Mesenchymal stem cell (in vitro differentiated cells and primary cell): ENCODE measurements at regions not wholly inside any gene's neighbourhood (a gene's known extent, or its start where the extent isn't known, plus 50 kb on each side); places are given as distances from the start of the nearest gene placed in this dataset.

Experiments used
- DNase-seq: peaks from one replicate; pipeline ENCODE4 v3.0.0-alpha.2; 2013
- H2AFZ ChIP-seq: one replicate; pipeline ENCODE4 v1.6.1; 2013; ENCODE audit warnings: low read depth, mild to moderate bottlenecking, control low read depth, inconsistent platforms, low read length, moderate library complexity
- H2AK5ac ChIP-seq: 2 replicates; pipeline ENCODE4 v1.6.1; 2013; ENCODE audit warnings: low read length, moderate library complexity, mild to moderate bottlenecking, inconsistent platforms; ENCODE audit not compliant: severe bottlenecking
- H2BK120ac ChIP-seq: one replicate; pipeline ENCODE4 v1.6.1; 2013; ENCODE audit warnings: low read depth, mild to moderate bottlenecking, inconsistent platforms, low read length, moderate library complexity
- H2BK12ac ChIP-seq, 2 experiments: one replicate each; pipeline ENCODE4 v1.6.1; 2013; ENCODE audit warnings: inconsistent platforms in 2 of 2, low read length in 2 of 2, mild to moderate bottlenecking in 2 of 2, moderate library complexity in 2 of 2, control low read depth in 1 of 2
- H2BK15ac ChIP-seq: one replicate; pipeline ENCODE4 v1.6.1; 2013; ENCODE audit warnings: mild to moderate bottlenecking, low read depth, inconsistent platforms; ENCODE audit not compliant: poor library complexity, severe bottlenecking
- H2BK5ac ChIP-seq: 2 replicates; pipeline ENCODE4 v1.6.1; 2013; ENCODE audit warnings: low read depth, mild to moderate bottlenecking, low read length, control low read depth, inconsistent platforms; ENCODE audit not compliant: poor library complexity, severe bottlenecking
- H3K14ac ChIP-seq, 2 experiments: one replicate each; pipeline ENCODE4 v1.6.1; 2013; ENCODE audit warnings: inconsistent platforms in 2 of 2, low read length in 2 of 2, control low read depth in 1 of 2, mild to moderate bottlenecking in 1 of 2, moderate library complexity in 1 of 2
- H3K18ac ChIP-seq, 2 experiments: one replicate each; pipeline ENCODE4 v1.6.1; 2013; ENCODE audit warnings: inconsistent platforms in 2 of 2, low read length in 2 of 2, control low read depth in 1 of 2, low read depth in 1 of 2, mild to moderate bottlenecking in 1 of 2
- H3K23ac ChIP-seq, 2 experiments: one replicate each; pipeline ENCODE4 v1.6.1; 2013; ENCODE audit warnings: inconsistent platforms in 2 of 2, low read length in 2 of 2, mild to moderate bottlenecking in 2 of 2, moderate library complexity in 2 of 2, control low read depth in 1 of 2
- H3K27ac ChIP-seq: 2 replicates; pipeline ENCODE4 v1.5.1; 2013; ENCODE audit warnings: mild to moderate bottlenecking, moderate library complexity, low read length, control low read depth, inconsistent platforms; ENCODE audit not compliant: poor library complexity, severe bottlenecking
- H3K27me3 ChIP-seq, 2 experiments: 2 replicates each; pipeline versions ENCODE4 v1.6.1 to v1.7.0; 2013; ENCODE audit warnings: low read length in 2 of 2, mild to moderate bottlenecking in 2 of 2, moderate library complexity in 2 of 2, control low read depth in 1 of 2, inconsistent platforms in 1 of 2; ENCODE audit not compliant: control insufficient read depth in 1 of 2, insufficient read depth in 1 of 2
- H3K36me3 ChIP-seq, 2 experiments: 2 replicates each; pipeline versions ENCODE4 v1.6.1 to v1.7.0; 2013; ENCODE audit warnings: low read length in 2 of 2, control low read depth in 1 of 2, inconsistent platforms in 1 of 2, low read depth in 1 of 2, mild to moderate bottlenecking in 1 of 2; ENCODE audit not compliant: insufficient read depth in 2 of 2, control insufficient read depth in 1 of 2
- H3K4ac ChIP-seq, 2 experiments: one replicate each; pipeline ENCODE4 v1.6.1; 2013; ENCODE audit warnings: inconsistent platforms in 2 of 2, low read length in 2 of 2, mild to moderate bottlenecking in 2 of 2, moderate library complexity in 2 of 2, control low read depth in 1 of 2, low read depth in 1 of 2
- H3K4me1 ChIP-seq: 2 replicates; pipeline ENCODE4 v1.6.1; 2013; ENCODE audit warnings: low read depth, low read length, control low read depth; ENCODE audit not compliant: control insufficient read depth, insufficient read depth
- H3K4me2 ChIP-seq: 2 replicates; pipeline ENCODE4 v1.6.1; 2013; ENCODE audit warnings: low read length, mild to moderate bottlenecking, inconsistent platforms; ENCODE audit not compliant: poor library complexity, severe bottlenecking
- H3K4me3 ChIP-seq, 2 experiments: 2 replicates each; pipeline versions ENCODE4 v1.5.1 to v1.7.0; 2013; ENCODE audit warnings: low read length in 2 of 2, mild to moderate bottlenecking in 2 of 2, control low read depth in 1 of 2, low read depth in 1 of 2; ENCODE audit not compliant: insufficient read depth in 1 of 2
- H3K79me1 ChIP-seq: replicated peaks from 2 replicates; pipeline ENCODE4 v1.6.1; 2013; ENCODE audit warnings: mild to moderate bottlenecking, control low read depth, low read length, inconsistent platforms; ENCODE audit not compliant: poor library complexity, severe bottlenecking
- H3K9ac ChIP-seq: 2 replicates; pipeline ENCODE4 v1.7.0; 2013; ENCODE audit warnings: mild to moderate bottlenecking, low read length, moderate library complexity
- H3K9me3 ChIP-seq: 2 replicates; pipeline ENCODE4 v1.7.0; 2013; ENCODE audit warnings: mild to moderate bottlenecking, low read length; ENCODE audit not compliant: control insufficient read depth
- H4K8ac ChIP-seq: one replicate; pipeline ENCODE4 v1.6.1; 2013; ENCODE audit warnings: inconsistent platforms, mild to moderate bottlenecking, low read length, moderate library complexity
- H4K91ac ChIP-seq: one replicate; pipeline ENCODE4 v1.6.1; 2013; ENCODE audit warnings: mild to moderate bottlenecking, low read length, inconsistent platforms
- WGBS: methylation state at CpG from one replicate; pipeline ENCODE4 v1.1.7; 2013; ENCODE audit warnings: mixed read lengths; 5-methylcytosine and 5-hydroxymethylcytosine counted together

GRCh38 chr3:8825153-8825825, 55.9 kb upstream of the OXTR start:
- no peaks in the 10 kb centered on the region for H3K79me1 ChIP-seq
- H3K4ac ChIP-seq, result no peak overlapping the region
- H3K23ac ChIP-seq, result no peak overlapping the region
- no peaks in the 10 kb centered on the region for H3K36me3 ChIP-seq
- no peak overlapping the region for H2BK15ac ChIP-seq
- peaks cover 12% of the 10 kb centered on the region for H3K9me3 ChIP-seq
- no peak overlapping the region for H3K4me3 ChIP-seq
- peak overlapping the region in 1 of 2 experiments; percentile 28 for H3K18ac ChIP-seq
- peak; percentile 85 for DNase-seq
- no peak overlapping the region for H4K91ac ChIP-seq
- no peak overlapping the region for H4K8ac ChIP-seq
- 50% methylated on average over 1 of the region's 1 CpG for WGBS
- H3K9ac ChIP-seq, result no peak overlapping the region
- no peak overlapping the region for H3K4me2 ChIP-seq
- no peak overlapping the region for H3K27ac ChIP-seq
- H3K4me1 ChIP-seq, result no peaks in the 10 kb centered on the region
- no peak overlapping the region for H2BK120ac ChIP-seq
- no peak overlapping the region for H2AFZ ChIP-seq
- no peak overlapping the region for H2BK5ac ChIP-seq
- H2AK5ac ChIP-seq, result no peak overlapping the region
- no peaks in the 10 kb centered on the region for H3K27me3 ChIP-seq
- no peak overlapping the region for H2BK12ac ChIP-seq
- H3K14ac ChIP-seq, result no peak overlapping the region

- Histone ChIP-seq H4K8ac (no peak overlapping the region), H2BK5ac (no peak overlapping the region), H3K4me2 (no peak overlapping the region), H2BK15ac (no peak overlapping the region), H3K4me3 (no peak overlapping the region), H2BK12ac (no peak overlapping the region), H3K18ac (no peak overlapping the region), H2AFZ (no peak overlapping the region), H3K23ac (no peak overlapping the region), H2BK120ac (no peak overlapping the region), H3K79me1 (no peaks in the 10 kb centered on the region), H3K9me3 (peaks cover 19% of the 10 kb centered on the region), H3K27me3 (no peaks in the 10 kb centered on the region), H3K4ac (no peak overlapping the region), H3K27ac (no peak overlapping the region), H2AK5ac (no peak overlapping the region), H3K14ac (no peak overlapping the region), H3K4me1 (no peaks in the 10 kb centered on the region), H4K91ac (no peak overlapping the region), H3K36me3 (no peaks in the 10 kb centered on the region), H3K9ac (no peak overlapping the region)
- WGBS, result no CpG with 5 or more reads among the region's 1 CpG
- DNase-seq, result peak; percentile 56
These were observed 54.8 kb upstream of the OXTR start for GRCh38 chr3:8824238-8824637.

GRCh38 chr3:8822141-8822540, 52.7 kb upstream of the OXTR start:
- no peak overlapping the region for H2BK120ac ChIP-seq
- H3K9me3 ChIP-seq, result peaks cover 28% of the 10 kb centered on the region
- no peaks in the 10 kb centered on the region for H3K4me1 ChIP-seq
- no peak overlapping the region for H2BK15ac ChIP-seq
- no peaks in the 10 kb centered on the region for H3K27me3 ChIP-seq
- H3K14ac ChIP-seq, result no peak overlapping the region
- no peak overlapping the region for H2AFZ ChIP-seq
- H4K8ac ChIP-seq, result no peak overlapping the region
- H3K79me1 ChIP-seq, result no peaks in the 10 kb centered on the region
- H3K4me2 ChIP-seq, result no peak overlapping the region
- H3K23ac ChIP-seq, result no peak overlapping the region
- WGBS, result 88% methylated on average over 2 of the region's 2 CpGs
- H3K27ac ChIP-seq, result peak overlapping the region; percentile 50
- H2BK5ac ChIP-seq, result no peak overlapping the region
- no peak overlapping the region for H3K9ac ChIP-seq
- no peaks in the 10 kb centered on the region for H3K36me3 ChIP-seq
- H3K4ac ChIP-seq, result no peak overlapping the region
- H2AK5ac ChIP-seq, result no peak overlapping the region
- no peak overlapping the region for H3K18ac ChIP-seq
- H2BK12ac ChIP-seq, result peak overlapping the region in 1 of 2 experiments; percentile 45
- peak; percentile 31 for DNase-seq
- H3K4me3 ChIP-seq, result no peak overlapping the region
- no peak overlapping the region for H4K91ac ChIP-seq
